CD4-positive, alpha-beta memory T cell (primary cell): ENCODE measurements at regions not wholly inside any gene's neighbourhood (a gene's known extent, or its start where the extent isn't known, plus 50 kb on each side); places are given as distances from the start of the nearest gene placed in this dataset.
A peak's percentile ranks its signal among the peaks of the same experiment; 100 is the strongest.

Source experiments
- CTCF ChIA-PET: fragments of 350-600 bp; sonication (Branson Sonifier 250); formaldehyde crosslinking; loops from one replicate; lab custom pipeline; 2021; ENCODE audit warnings: inconsistent platforms; ENCODE audit not compliant: partially characterized antibody; lab: Charles Lee
- POLR2A ChIA-PET: fragments of 350-600 bp; sonication (Branson Sonifier 250); formaldehyde crosslinking; loops from one replicate; lab custom pipeline; 2021; ENCODE audit not compliant: partially characterized antibody; lab: Charles Lee
- DNase-seq, 5 donors: peaks; one replicate each; pipeline versions ENCODE4 v3.0.0 to v3.0.0-alpha.2; 2020 to 2022; ENCODE audit warnings: mixed read lengths in 1 of 5
- H3K27ac ChIP-seq: one replicate; pipeline ENCODE4 v1.7.0; 2013; ENCODE audit warnings: low read depth, low read length
- H3K27me3 ChIP-seq: 2 replicates; pipeline ENCODE4 v1.7.0; 2013; ENCODE audit warnings: mild to moderate bottlenecking, low read length, moderate library complexity; ENCODE audit not compliant: insufficient read depth
- H3K36me3 ChIP-seq: 2 replicates; pipeline ENCODE4 v1.7.0; 2013; ENCODE audit warnings: mild to moderate bottlenecking, low read length, moderate library complexity; ENCODE audit not compliant: insufficient read depth
- H3K4me1 ChIP-seq: 2 replicates; pipeline ENCODE4 v1.7.0; 2013; ENCODE audit warnings: mild to moderate bottlenecking, low read length, moderate library complexity; ENCODE audit not compliant: insufficient read depth
- H3K4me3 ChIP-seq, 2 donors: one replicate each; pipeline ENCODE4 v1.7.0; 2013; ENCODE audit warnings: low read length in 2 of 2, mild to moderate bottlenecking in 1 of 2
- H3K9me3 ChIP-seq, 2 donors: one replicate each; pipeline ENCODE4 v1.7.0; 2013; ENCODE audit warnings: low read length in 2 of 2, control low read depth in 1 of 2; ENCODE audit not compliant: control insufficient read depth in 1 of 2
- H3K27ac Mint-ChIP-seq, 7 donors: one replicate each; pipeline ENCODE4 v1.8.0; 2020 to 2021; ENCODE audit warnings: mixed read lengths in 7 of 7, mild to moderate bottlenecking in 6 of 7, inconsistent platforms in 3 of 7, moderate library complexity in 3 of 7
- H3K27me3 Mint-ChIP-seq, 2 donors: one replicate each; pipeline ENCODE4 v1.8.0; 2020 to 2021; ENCODE audit warnings: mixed read lengths in 2 of 2
- H3K36me3 Mint-ChIP-seq, 2 donors: one replicate each; pipeline ENCODE4 v1.8.0; 2020 to 2021; ENCODE audit warnings: mixed read lengths in 2 of 2, inconsistent platforms in 1 of 2, mild to moderate bottlenecking in 1 of 2
- H3K4me1 Mint-ChIP-seq, 4 donors: one replicate each; pipeline ENCODE4 v1.8.0; 2020 to 2021; ENCODE audit warnings: mixed read lengths in 4 of 4, mild to moderate bottlenecking in 1 of 4
- H3K4me3 Mint-ChIP-seq, 8 donors: one replicate each; pipeline ENCODE4 v1.8.0; 2020 to 2021; ENCODE audit warnings: mixed read lengths in 8 of 8, mild to moderate bottlenecking in 7 of 8, moderate library complexity in 6 of 8, inconsistent platforms in 3 of 8
- H3K9me3 Mint-ChIP-seq, 8 donors: one replicate each; pipeline ENCODE4 v1.8.0; 2020 to 2021; ENCODE audit warnings: mixed read lengths in 8 of 8, mild to moderate bottlenecking in 5 of 8, inconsistent platforms in 3 of 8, moderate library complexity in 1 of 8
- intact Hi-C: fragments of 100-400 bp; cut with micrococcal nuclease; formaldehyde crosslinking; loops from one replicate; pipeline ENCODE4 v1.15.1; 2023

DNA sequence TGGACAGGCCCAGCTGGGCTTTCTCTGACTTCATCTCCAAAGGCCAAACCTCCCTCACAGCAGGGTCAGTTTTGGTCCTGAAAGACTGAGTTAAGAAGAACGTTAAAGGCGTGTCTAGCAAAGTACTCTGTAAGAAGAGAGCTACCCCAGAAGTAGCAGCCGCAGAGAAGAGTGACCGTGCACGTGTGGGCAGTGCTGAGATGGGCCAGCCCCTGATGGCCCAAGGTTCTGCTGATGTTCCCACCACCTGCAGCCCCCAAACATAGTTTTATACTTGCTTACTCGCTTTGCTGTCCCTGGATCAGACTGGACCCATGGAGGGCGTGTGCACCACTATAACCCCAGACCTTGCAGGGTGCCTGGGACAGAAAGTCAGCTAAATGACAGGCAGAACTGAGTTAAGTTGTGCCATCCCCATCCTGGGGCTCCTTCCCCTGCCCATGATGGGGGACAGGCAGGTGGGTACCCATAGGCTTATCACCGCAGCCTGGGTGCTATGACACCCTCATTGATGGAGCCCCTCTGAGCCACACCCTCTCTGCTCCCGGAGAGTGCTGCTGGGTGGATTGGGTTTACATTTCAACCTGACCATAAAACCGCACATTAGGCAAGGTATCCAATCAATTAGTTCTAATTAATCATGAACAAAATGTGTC lies 367.3 kb upstream of the HS6ST1 start:
- DNase-seq: no peak
- no peaks in the 10 kb centered on the region for H3K27me3 ChIP-seq
- ChIA-PET POLR2A (no interaction called here), CTCF (no interaction called here)
- H3K9me3 ChIP-seq: no peaks in the 10 kb centered on the region
- H3K4me1 ChIP-seq: no peaks in the 10 kb centered on the region
- intact Hi-C loops: no loop called here
- no peaks in the 10 kb centered on the region for H3K36me3 Mint-ChIP-seq
- H3K36me3 ChIP-seq: no peaks in the 10 kb centered on the region
- H3K4me1 Mint-ChIP-seq: no peaks in the 10 kb centered on the region
- peaks cover 0 to 3% (median 0%) of the 10 kb centered on the region in 8 donors for H3K9me3 Mint-ChIP-seq
- no peak overlapping the region for H3K27ac ChIP-seq
- no peak overlapping the region for H3K4me3 ChIP-seq
- no peak overlapping the region for H3K27ac Mint-ChIP-seq
- no peak overlapping the region for H3K4me3 Mint-ChIP-seq
- H3K27me3 Mint-ChIP-seq: peaks cover 2% of the 10 kb centered on the region in 2 donors

DNA sequence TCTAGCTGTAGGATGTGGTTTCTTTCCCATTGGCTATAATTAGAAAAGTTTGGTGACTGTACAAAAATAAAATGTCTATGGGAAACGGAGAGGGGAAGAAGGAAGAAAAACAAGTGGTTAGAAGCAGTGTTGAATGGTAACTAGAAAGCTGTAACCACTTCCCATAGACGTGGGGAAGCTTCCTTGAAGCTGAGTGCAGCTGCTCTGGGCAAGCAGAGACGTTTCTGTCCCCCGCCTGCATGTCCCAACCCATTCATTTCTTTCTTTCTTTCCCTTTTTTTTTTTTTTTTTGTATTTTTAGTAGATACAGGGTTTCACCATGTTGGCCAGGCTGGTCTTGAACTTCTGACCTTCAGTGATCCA lies 367.8 kb upstream of the HS6ST1 start:
- no peak overlapping the region for H3K27ac ChIP-seq
- ChIA-PET POLR2A (interaction anchor here (0.7 kb wide), 1 partner anchor 34 kb away, joined by 3 read pairs; no protein-coding TSS in a partner anchor), CTCF (no interaction called here)
- H3K27ac Mint-ChIP-seq: no peak overlapping the region
- H3K27me3 Mint-ChIP-seq: peaks cover 2 to 3% of the 10 kb centered on the region in 2 donors
- DNase-seq: no peak
- no peaks in the 10 kb centered on the region for H3K36me3 Mint-ChIP-seq
- no peak overlapping the region for H3K4me3 ChIP-seq
- H3K27me3 ChIP-seq: no peaks in the 10 kb centered on the region
- H3K9me3 Mint-ChIP-seq: peaks cover 0 to 3% (median 0%) of the 10 kb centered on the region in 8 donors
- intact Hi-C loops: no loop called here
- no peaks in the 10 kb centered on the region for H3K9me3 ChIP-seq
- H3K4me3 Mint-ChIP-seq: no peak overlapping the region
- H3K4me1 ChIP-seq: no peaks in the 10 kb centered on the region
- no peaks in the 10 kb centered on the region for H3K36me3 ChIP-seq
- no peaks in the 10 kb centered on the region for H3K4me1 Mint-ChIP-seq

DNA sequence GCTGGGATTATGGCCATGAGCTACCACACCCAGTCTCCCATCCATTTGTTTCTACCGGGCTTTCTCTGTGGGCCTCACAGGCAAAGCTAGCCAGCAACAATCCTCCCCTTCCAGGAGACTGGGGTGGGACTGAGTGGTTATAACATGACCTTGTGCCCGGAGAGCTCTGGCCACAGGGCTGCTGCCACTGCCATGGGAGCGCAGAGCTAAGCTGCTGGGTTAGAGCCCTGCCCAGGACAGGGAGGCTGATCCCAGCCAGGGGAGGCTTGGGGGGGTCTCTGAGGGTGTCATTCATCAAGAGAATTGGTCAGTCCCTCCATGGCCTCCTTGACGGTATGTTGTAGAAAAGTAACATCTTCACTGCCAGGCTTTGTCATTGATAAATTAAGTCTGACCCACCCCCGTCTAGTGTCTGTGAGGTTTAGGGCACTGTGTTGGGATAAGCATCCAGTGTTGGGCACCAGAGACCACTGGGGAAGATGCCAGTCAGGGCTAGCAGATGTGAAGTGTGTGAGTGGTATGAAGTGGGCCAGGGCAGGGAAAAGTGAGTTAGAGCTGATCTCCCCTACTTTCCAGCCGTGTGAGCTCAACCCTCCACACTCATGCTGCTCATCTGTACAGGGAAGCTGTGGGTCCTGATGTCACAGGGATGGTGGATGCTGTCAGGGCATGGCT lies 368.4 kb upstream of the HS6ST1 start:
- Histone ChIP-seq H3K9me3 (no peaks in the 10 kb centered on the region), H3K27me3 (no peaks in the 10 kb centered on the region), H3K4me1 (no peaks in the 10 kb centered on the region), H3K36me3 (no peaks in the 10 kb centered on the region), H3K27ac (no peak overlapping the region), H3K4me3 (no peak overlapping the region)
- peak overlapping the region in 1 of 7 donors; percentile 47 for H3K27ac Mint-ChIP-seq
- H3K4me3 Mint-ChIP-seq: no peak overlapping the region
- peaks cover 2 to 3% of the 10 kb centered on the region in 2 donors for H3K27me3 Mint-ChIP-seq
- DNase-seq: no peak
- intact Hi-C loops: no loop called here
- CTCF ChIA-PET: no interaction called here
- POLR2A ChIA-PET: interaction anchor here (0.7 kb wide), 1 partner anchor 35 kb away, joined by 3 read pairs; no protein-coding TSS in a partner anchor
- H3K4me1 Mint-ChIP-seq: no peaks in the 10 kb centered on the region
- peaks cover 0 to 2% (median 0%) of the 10 kb centered on the region in 8 donors for H3K9me3 Mint-ChIP-seq
- no peaks in the 10 kb centered on the region for H3K36me3 Mint-ChIP-seq

DNA sequence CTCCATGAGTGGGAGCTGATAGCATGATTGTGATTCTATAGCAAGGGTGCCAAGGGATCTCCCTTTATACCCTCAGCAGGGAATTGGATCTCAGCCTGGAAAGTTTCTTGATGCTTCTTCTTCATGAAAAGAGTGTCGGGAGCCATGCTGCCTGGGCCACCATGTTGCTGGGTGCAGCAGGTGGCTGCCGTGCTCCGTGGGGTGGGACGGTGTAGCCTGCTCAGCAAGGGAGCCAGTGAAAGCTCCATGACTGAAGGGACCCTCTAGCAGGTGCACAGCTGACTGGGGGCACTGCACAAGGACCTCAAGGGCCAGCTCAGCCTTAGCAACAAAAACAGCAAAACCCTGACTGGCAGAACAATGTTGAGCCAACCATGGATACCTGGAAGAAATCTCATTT lies 368.9 kb upstream of the HS6ST1 start:
- Histone ChIP-seq H3K27ac (no peak overlapping the region), H3K4me1 (no peaks in the 10 kb centered on the region), H3K36me3 (no peaks in the 10 kb centered on the region), H3K4me3 (no peak overlapping the region), H3K9me3 (no peaks in the 10 kb centered on the region), H3K27me3 (no peaks in the 10 kb centered on the region)
- Mint-ChIP-seq H3K9me3 (no peaks in the 10 kb centered on the region), H3K36me3 (no peaks in the 10 kb centered on the region), H3K4me1 (no peaks in the 10 kb centered on the region), H3K4me3 (no peak overlapping the region), H3K27me3 (peaks cover 1 to 2% of the 10 kb centered on the region in 2 donors), H3K27ac (no peak overlapping the region)
- ChIA-PET POLR2A (no interaction called here), CTCF (no interaction called here)
- DNase-seq: no peak
- intact Hi-C loops: no loop called here

DNA sequence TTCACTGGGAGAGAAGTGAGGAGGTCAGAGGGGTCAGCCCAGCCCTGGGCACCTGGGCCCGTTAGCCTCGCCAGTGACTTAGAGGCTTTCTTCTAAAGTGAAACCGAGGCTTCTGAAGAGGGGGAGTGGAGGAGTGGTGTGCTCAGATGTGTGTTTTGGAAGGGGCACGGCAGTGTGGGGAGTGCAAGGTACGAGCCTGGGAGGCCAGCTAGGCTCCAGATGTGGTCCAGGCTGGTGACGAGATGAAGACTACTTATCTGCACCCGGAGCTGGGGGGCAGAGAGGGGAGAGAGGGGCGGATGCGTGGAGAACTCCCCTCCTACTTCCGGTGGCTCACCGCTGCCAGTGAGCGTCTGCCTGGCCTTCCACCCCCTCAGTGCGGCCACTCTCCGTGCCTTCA lies 371.3 kb upstream of the HS6ST1 start:
- no peaks in the 10 kb centered on the region for H3K4me1 Mint-ChIP-seq
- Histone ChIP-seq H3K4me1 (no peaks in the 10 kb centered on the region), H3K9me3 (no peaks in the 10 kb centered on the region), H3K27ac (no peak overlapping the region), H3K4me3 (no peak overlapping the region), H3K27me3 (no peaks in the 10 kb centered on the region), H3K36me3 (no peaks in the 10 kb centered on the region)
- intact Hi-C loops: no loop called here
- H3K27ac Mint-ChIP-seq: no peak overlapping the region
- CTCF ChIA-PET: no interaction called here
- no peaks in the 10 kb centered on the region for H3K36me3 Mint-ChIP-seq
- no peak overlapping the region for H3K4me3 Mint-ChIP-seq
- no peaks in the 10 kb centered on the region for H3K9me3 Mint-ChIP-seq
- POLR2A ChIA-PET: no interaction called here
- H3K27me3 Mint-ChIP-seq: peaks cover 1 to 2% of the 10 kb centered on the region in 2 donors
- no peak for DNase-seq

DNA sequence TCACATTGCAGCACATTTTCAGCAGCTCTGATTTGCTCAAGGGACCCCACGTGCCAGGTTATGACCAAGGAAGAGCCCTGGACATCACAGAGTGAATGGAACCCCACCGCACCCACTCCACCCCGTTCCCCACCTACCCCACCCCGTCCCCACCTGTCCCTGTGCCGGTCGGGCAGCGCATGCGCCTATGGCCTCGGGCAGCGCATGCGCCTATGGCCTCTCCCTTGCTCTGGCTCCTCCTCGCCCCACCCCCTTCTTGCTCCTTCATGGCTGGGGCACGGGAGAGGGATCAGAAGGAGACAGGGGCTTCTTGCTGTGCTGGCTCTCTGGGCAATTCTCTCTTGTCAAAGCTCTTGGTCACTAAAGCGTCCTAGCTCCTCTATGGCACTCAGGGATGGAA lies 371.8 kb upstream of the HS6ST1 start:
- ChIA-PET POLR2A (no interaction called here), CTCF (no interaction called here)

DNA sequence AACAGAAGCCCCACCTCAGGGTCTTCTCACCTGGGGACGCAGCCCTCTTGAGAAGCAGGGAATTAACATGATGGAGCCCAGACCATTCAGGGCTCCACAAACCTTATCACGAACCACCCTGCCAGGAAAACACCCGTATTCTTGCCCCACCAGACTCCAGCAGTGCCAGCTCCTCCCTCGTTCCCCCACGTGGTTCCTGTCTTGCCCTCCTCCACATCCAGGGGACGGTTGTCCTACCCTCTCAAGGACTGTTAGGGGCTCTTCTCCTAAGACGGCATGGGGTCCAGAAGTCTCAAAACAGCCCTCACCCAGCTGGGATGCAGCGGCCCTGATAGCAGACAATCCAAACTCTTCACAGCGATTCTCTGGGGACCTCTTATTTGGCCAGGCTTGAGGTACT lies 372.2 kb upstream of the HS6ST1 start:
- POLR2A ChIA-PET: no interaction called here

More for the DNA sequence above, 371.8 kb upstream of the HS6ST1 start:
- Mint-ChIP-seq H3K4me1 (no peaks in the 10 kb centered on the region), H3K4me3 (no peak overlapping the region), H3K9me3 (no peaks in the 10 kb centered on the region), H3K36me3 (no peaks in the 10 kb centered on the region), H3K27me3 (peaks cover 1 to 2% of the 10 kb centered on the region in 2 donors), H3K27ac (no peak overlapping the region)
- DNase-seq: no peak
- Histone ChIP-seq H3K36me3 (no peaks in the 10 kb centered on the region), H3K27ac (no peak overlapping the region), H3K4me1 (no peaks in the 10 kb centered on the region), H3K27me3 (no peaks in the 10 kb centered on the region), H3K4me3 (no peak overlapping the region), H3K9me3 (no peaks in the 10 kb centered on the region)
- intact Hi-C loops: no loop called here

More for the DNA sequence above, 372.2 kb upstream of the HS6ST1 start:
- Histone ChIP-seq H3K27me3 (no peaks in the 10 kb centered on the region), H3K4me1 (no peaks in the 10 kb centered on the region), H3K27ac (no peak overlapping the region), H3K36me3 (no peaks in the 10 kb centered on the region), H3K4me3 (no peak overlapping the region), H3K9me3 (no peaks in the 10 kb centered on the region)
- no peak for DNase-seq
- intact Hi-C loops: no loop called here
- H3K4me3 Mint-ChIP-seq: no peak overlapping the region
- no peak overlapping the region for H3K27ac Mint-ChIP-seq
- H3K9me3 Mint-ChIP-seq: no peaks in the 10 kb centered on the region
- no peaks in the 10 kb centered on the region for H3K36me3 Mint-ChIP-seq
- no peaks in the 10 kb centered on the region for H3K4me1 Mint-ChIP-seq
- CTCF ChIA-PET: no interaction called here
- H3K27me3 Mint-ChIP-seq: peaks cover 1 to 2% of the 10 kb centered on the region in 2 donors
